ENCODE measurements at regions not wholly inside any gene's neighbourhood (a gene's known extent, or its start where the extent isn't known, plus 50 kb on each side); places are given as distances from the start of the nearest gene placed in this dataset.

DNA sequence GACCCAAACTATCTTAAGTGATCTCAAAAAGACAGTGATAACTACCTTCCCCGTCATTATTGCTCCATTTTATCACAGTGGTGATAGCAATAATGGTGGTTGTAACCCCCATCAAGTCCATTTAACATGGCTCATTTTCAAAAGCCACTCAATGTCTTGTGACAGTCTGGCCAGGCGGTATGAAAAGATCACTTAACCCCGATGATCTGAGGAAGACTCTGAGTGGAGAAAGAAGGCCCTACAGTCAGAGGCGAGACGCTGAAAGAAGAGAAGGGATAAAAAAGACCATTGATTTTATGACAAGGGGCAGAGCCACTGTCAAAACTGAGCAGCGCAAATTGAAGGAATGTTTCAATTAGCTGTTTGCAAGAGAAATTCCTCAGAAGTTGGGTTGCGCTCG, 417.2 kb upstream of the PBX1 start (continued):
- no peak for TF ChIP-seq ZNF132 (tag by site-specific recombination; IDR thresholded peaks at IDR 0.05; ENCODE audit: borderline replicate concordance)
- TF ChIP-seq INSM2 (tag by site-specific recombination; IDR thresholded peaks at IDR 0.05) = no peak
- TF ChIP-seq ZNF548 (tag by site-specific recombination; IDR thresholded peaks at IDR 0.05) = no peak
- TF ChIP-seq ZNF747 (tag by site-specific recombination; IDR thresholded peaks at IDR 0.05) = no peak
- no peak for TF ChIP-seq ZNF426 (tag by site-specific recombination; IDR thresholded peaks at IDR 0.05)

- Histone ChIP-seq H3K4me3 (ENCODE audit: low read depth, low read length) (no peak overlapping the region), H3K27ac (ENCODE audit: extremely low read depth, low read depth, low read length) (no peak overlapping the region), H3K36me3 (ENCODE audit: control insufficient read depth in 2 of 2, insufficient read depth in 1 of 2, low read length in 2 of 2) (no peaks in the 10 kb centered on the region), H3K9me3 (ENCODE audit: control insufficient read depth, insufficient read depth, low read depth, low read length) (no peaks in the 10 kb centered on the region), H3K4me1 (ENCODE audit: control insufficient read depth, insufficient read depth, low read length) (no peaks in the 10 kb centered on the region)
- TF ChIP-seq, protein P1, sequence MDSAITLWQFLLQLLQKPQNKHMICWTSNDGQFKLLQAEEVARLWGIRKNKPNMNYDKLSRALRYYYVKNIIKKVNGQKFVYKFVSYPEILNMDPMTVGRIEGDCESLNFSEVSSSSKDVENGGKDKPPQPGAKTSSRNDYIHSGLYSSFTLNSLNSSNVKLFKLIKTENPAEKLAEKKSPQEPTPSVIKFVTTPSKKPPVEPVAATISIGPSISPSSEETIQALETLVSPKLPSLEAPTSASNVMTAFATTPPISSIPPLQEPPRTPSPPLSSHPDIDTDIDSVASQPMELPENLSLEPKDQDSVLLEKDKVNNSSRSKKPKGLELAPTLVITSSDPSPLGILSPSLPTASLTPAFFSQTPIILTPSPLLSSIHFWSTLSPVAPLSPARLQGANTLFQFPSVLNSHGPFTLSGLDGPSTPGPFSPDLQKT (IDR thresholded peaks at IDR 0.05; ENCODE audit: borderline replicate concordance, low read depth, low read length) = no peak
- TF ChIP-seq ZBTB17 (tag by site-specific recombination; IDR thresholded peaks at IDR 0.05) = no peak
- TF ChIP-seq, protein P2, sequence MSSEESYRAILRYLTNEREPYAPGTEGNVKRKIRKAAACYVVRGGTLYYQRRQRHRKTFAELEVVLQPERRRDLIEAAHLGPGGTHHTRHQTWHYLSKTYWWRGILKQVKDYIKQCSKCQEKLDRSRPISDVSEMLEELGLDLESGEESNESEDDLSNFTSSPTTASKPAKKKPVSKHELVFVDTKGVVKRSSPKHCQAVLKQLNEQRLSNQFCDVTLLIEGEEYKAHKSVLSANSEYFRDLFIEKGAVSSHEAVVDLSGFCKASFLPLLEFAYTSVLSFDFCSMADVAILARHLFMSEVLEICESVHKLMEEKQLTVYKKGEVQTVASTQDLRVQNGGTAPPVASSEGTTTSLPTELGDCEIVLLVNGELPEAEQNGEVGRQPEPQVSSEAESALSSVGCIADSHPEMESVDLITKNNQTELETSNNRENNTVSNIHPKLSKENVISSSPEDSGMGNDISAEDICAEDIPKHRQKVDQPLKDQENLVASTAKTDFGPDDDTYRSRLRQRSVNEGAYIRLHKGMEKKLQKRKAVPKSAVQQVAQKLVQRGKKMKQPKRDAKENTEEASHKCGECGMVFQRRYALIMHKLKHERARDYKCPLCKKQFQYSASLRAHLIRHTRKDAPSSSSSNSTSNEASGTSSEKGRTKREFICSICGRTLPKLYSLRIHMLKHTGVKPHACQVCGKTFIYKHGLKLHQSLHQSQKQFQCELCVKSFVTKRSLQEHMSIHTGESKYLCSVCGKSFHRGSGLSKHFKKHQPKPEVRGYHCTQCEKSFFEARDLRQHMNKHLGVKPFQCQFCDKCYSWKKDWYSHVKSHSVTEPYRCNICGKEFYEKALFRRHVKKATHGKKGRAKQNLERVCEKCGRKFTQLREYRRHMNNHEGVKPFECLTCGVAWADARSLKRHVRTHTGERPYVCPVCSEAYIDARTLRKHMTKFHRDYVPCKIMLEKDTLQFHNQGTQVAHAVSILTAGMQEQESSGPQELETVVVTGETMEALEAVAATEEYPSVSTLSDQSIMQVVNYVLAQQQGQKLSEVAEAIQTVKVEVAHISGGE (tag by site-specific recombination; conservative IDR thresholded peaks at IDR 0.05; ENCODE audit: low read depth) = no peak
- TF ChIP-seq ZXDB (tag by site-specific recombination; IDR thresholded peaks at IDR 0.05) = no peak
- no peak for TF ChIP-seq ZNF621 (tag by site-specific recombination; IDR thresholded peaks at IDR 0.05)
- TF ChIP-seq ZNF350 (tag by site-specific recombination; IDR thresholded peaks at IDR 0.05) = no peak
- TF ChIP-seq KLF16 (tag by site-specific recombination; IDR thresholded peaks at IDR 0.05) = no peak
- TF ChIP-seq ZNF266 (tag by site-specific recombination; IDR thresholded peaks at IDR 0.05; ENCODE audit: low read depth) = no peak
- no peak for TF ChIP-seq SETDB1 (IDR thresholded peaks at IDR 0.05; ENCODE audit: insufficient read length, low read length)
- TF ChIP-seq ZSCAN16 (tag by site-specific recombination; IDR thresholded peaks at IDR 0.05) = no peak
- TF ChIP-seq ZBTB44 (tag by site-specific recombination; IDR thresholded peaks at IDR 0.05) = no peak
- no peak for TF ChIP-seq ZNF155 (tag by site-specific recombination; IDR thresholded peaks at IDR 0.05)
- TF ChIP-seq GLI4 (tag by site-specific recombination; IDR thresholded peaks at IDR 0.05) = no peak
- no peak for TF ChIP-seq ZNF514 (tag by site-specific recombination; IDR thresholded peaks at IDR 0.05)
- ChIA-PET CTCF (interaction anchor here (0.7 to 0.8 kb wide), 2 partner anchors 12 to 1478 kb away, joined by 3 read pairs; no protein-coding TSS in a partner anchor), POLR2A (no interaction called here)
These were observed 404.4 kb upstream of the PBX1 start for GRCh38 chr1:164154622-164155021.

All from HEK293 (cell line).